ENCODE measurements at regions not wholly inside any gene's neighbourhood (a gene's known extent, or its start where the extent isn't known, plus 50 kb on each side); places are given as distances from the start of the nearest gene placed in this dataset.

- ChIA-PET POLR2A (no interaction called here), CTCF (ENCODE audit: unreplicated experiment) (no interaction called here)
- no peaks in the 10 kb centered on the region for H3K36me3 ChIP-seq (ENCODE audit: insufficient read depth, low read length)
- no peak for DNase-seq (ENCODE audit: low spot score)
- intact Hi-C loops (cut with micrococcal nuclease; ENCODE audit: unreplicated experiment), result no loop called here
- H3K27ac ChIP-seq (ENCODE audit: low read depth, low read length, poor library complexity, severe bottlenecking), result no peak overlapping the region
- no peaks in the 10 kb centered on the region for H3K9me2 ChIP-seq (ENCODE audit: insufficient read depth, low read length)
- no peaks in the 10 kb centered on the region for H3K79me2 ChIP-seq (ENCODE audit: insufficient read depth, low read depth, low read length)
- H3K4me3 ChIP-seq (ENCODE audit: low read depth, low read length, poor library complexity, severe bottlenecking), result no peak overlapping the region
- no peak overlapping the region for H2AFZ ChIP-seq (ENCODE audit: low read length)
- TF ChIP-seq CTCF (conservative IDR thresholded peaks at IDR 0.05; ENCODE audit: low read length) (no peak), EZH2phosphoT487 (IDR thresholded peaks at IDR 0.05; ENCODE audit: borderline replicate concordance, low read depth, low read length) (no peak)
- H3K4me2 ChIP-seq (ENCODE audit: low read length), result no peak overlapping the region
- no peaks in the 10 kb centered on the region for H3K4me1 ChIP-seq (ENCODE audit: insufficient read depth, low read length, poor library complexity, severe bottlenecking)
- no peaks in the 10 kb centered on the region for H3K9me3 ChIP-seq (ENCODE audit: low read length)
- no TSS peak for BruUV-seq (replicated peaks)
- H4K20me1 ChIP-seq (ENCODE audit: insufficient read depth, low read length), result no peaks in the 10 kb centered on the region
These were observed 515.1 kb downstream of the STK39 start for GRCh38 chr2:167732326-167732725.

- no peak overlapping the region for H2AFZ ChIP-seq (ENCODE audit: low read length)
- no peak overlapping the region for H3K4me3 ChIP-seq (ENCODE audit: low read depth, low read length, poor library complexity, severe bottlenecking)
- no peaks in the 10 kb centered on the region for H3K9me3 ChIP-seq (ENCODE audit: low read length)
- H3K4me2 ChIP-seq (ENCODE audit: low read length), result no peak overlapping the region
- ChIA-PET POLR2A (interaction anchor here (0.7 kb wide), 1 partner anchor 828 kb away, joined by 3 read pairs; no protein-coding TSS in a partner anchor), CTCF (ENCODE audit: unreplicated experiment) (no interaction called here)
- intact Hi-C loops (cut with micrococcal nuclease; ENCODE audit: unreplicated experiment), result no loop called here
- no peaks in the 10 kb centered on the region for H3K9me2 ChIP-seq (ENCODE audit: insufficient read depth, low read length)
- H4K20me1 ChIP-seq (ENCODE audit: insufficient read depth, low read length), result no peaks in the 10 kb centered on the region
- H3K27ac ChIP-seq (ENCODE audit: low read depth, low read length, poor library complexity, severe bottlenecking), result no peak overlapping the region
- no peaks in the 10 kb centered on the region for H3K36me3 ChIP-seq (ENCODE audit: insufficient read depth, low read length)
- no TSS peak for BruUV-seq (replicated peaks)
- no peak for TF ChIP-seq EZH2phosphoT487 (IDR thresholded peaks at IDR 0.05; ENCODE audit: borderline replicate concordance, low read depth, low read length)
- TF ChIP-seq CTCF (conservative IDR thresholded peaks at IDR 0.05; ENCODE audit: low read length), result no peak
- no peaks in the 10 kb centered on the region for H3K79me2 ChIP-seq (ENCODE audit: insufficient read depth, low read depth, low read length)
- DNase-seq (ENCODE audit: low spot score), result no peak
- no peaks in the 10 kb centered on the region for H3K4me1 ChIP-seq (ENCODE audit: insufficient read depth, low read length, poor library complexity, severe bottlenecking)
These were observed 517.5 kb downstream of the STK39 start for GRCh38 chr2:167729911-167730310.

- Histone ChIP-seq H3K9me3 (ENCODE audit: low read length) (no peaks in the 10 kb centered on the region), H3K36me3 (ENCODE audit: insufficient read depth, low read length) (no peaks in the 10 kb centered on the region), H3K4me3 (ENCODE audit: low read depth, low read length, poor library complexity, severe bottlenecking) (no peak overlapping the region), H3K4me1 (ENCODE audit: insufficient read depth, low read length, poor library complexity, severe bottlenecking) (no peaks in the 10 kb centered on the region), H3K79me2 (ENCODE audit: insufficient read depth, low read depth, low read length) (no peaks in the 10 kb centered on the region), H3K4me2 (ENCODE audit: low read length) (no peak overlapping the region), H3K27ac (ENCODE audit: low read depth, low read length, poor library complexity, severe bottlenecking) (no peak overlapping the region), H3K9me2 (ENCODE audit: insufficient read depth, low read length) (no peaks in the 10 kb centered on the region), H2AFZ (ENCODE audit: low read length) (no peak overlapping the region), H4K20me1 (ENCODE audit: insufficient read depth, low read length) (no peaks in the 10 kb centered on the region)
- ChIA-PET POLR2A (interaction anchor here (0.6 to 0.7 kb wide), 2 partner anchors 44 to 55 kb away, joined by 3 to 5 read pairs; no protein-coding TSS in a partner anchor), CTCF (ENCODE audit: unreplicated experiment) (no interaction called here)
- intact Hi-C loops (cut with micrococcal nuclease; ENCODE audit: unreplicated experiment), result no loop called here
- TF ChIP-seq EZH2phosphoT487 (IDR thresholded peaks at IDR 0.05; ENCODE audit: borderline replicate concordance, low read depth, low read length), result no peak
- no peak for TF ChIP-seq CTCF (conservative IDR thresholded peaks at IDR 0.05; ENCODE audit: low read length)
- no peak for DNase-seq (ENCODE audit: low spot score)
- BruUV-seq (replicated peaks), result no TSS peak
These were observed 520.6 kb downstream of the STK39 start for GRCh38 chr2:167726788-167727187.
